AG09309 (cell line): ENCODE measurements at regions not wholly inside any gene's neighbourhood (a gene's known extent, or its start where the extent isn't known, plus 50 kb on each side); places are given as distances from the start of the nearest gene placed in this dataset.

ENCODE experiments used
- DNase-seq: peaks from one replicate; pipeline ENCODE4 v3.0.0-alpha.2; 2010; ENCODE audit warnings: low read depth
- H3K4me3 ChIP-seq: 2 replicates; pipeline ENCODE4 v1.5.1; 2011; ENCODE audit warnings: mild to moderate bottlenecking, low read depth, low read length, moderate library complexity; ENCODE audit not compliant: control insufficient read depth
- CTCF ChIP-seq: IDR thresholded peaks from 2 replicates; pipeline ENCODE4 v1.5.1; 2011; ENCODE audit warnings: mild to moderate bottlenecking, low read depth, low read length, inconsistent platforms; ENCODE audit not compliant: insufficient read depth, control insufficient read depth; ENCODE audit errors: missing control alignments

- DNase-seq, result no peak
- TF ChIP-seq CTCF, result no peak
- no peak overlapping the region for H3K4me3 ChIP-seq
Measured at GRCh38 chr2:234334756-234335155, 162.1 kb downstream of the ARL4C start.

GRCh38 chr2:234334151-234334550, 162.7 kb downstream of the ARL4C start:
- H3K4me3 ChIP-seq, result no peak overlapping the region
- no peak for TF ChIP-seq CTCF
- no peak for DNase-seq

- DNase-seq, result no peak
- no peak for TF ChIP-seq CTCF
- no peak overlapping the region for H3K4me3 ChIP-seq
Measured at GRCh38 chr2:234333168-234334130, 163.4 kb downstream of the ARL4C start.

GRCh38 chr2:234331966-234332365, 164.9 kb downstream of the ARL4C start:
- TF ChIP-seq CTCF, result no peak
- H3K4me3 ChIP-seq, result no peak overlapping the region
- DNase-seq, result no peak

- no peak for DNase-seq
- H3K4me3 ChIP-seq, result no peak overlapping the region
- TF ChIP-seq CTCF, result no peak
Measured at GRCh38 chr2:234331566-234331965, 165.3 kb downstream of the ARL4C start.

- DNase-seq, result no peak
- TF ChIP-seq CTCF, result no peak
Measured at GRCh38 chr2:234330902-234331301, 166.0 kb downstream of the ARL4C start.

More at GRCh38 chr2:234330902-234331301, 166.0 kb downstream of the ARL4C start:
- H3K4me3 ChIP-seq, result no peak overlapping the region
